ENCODE measurements at regions not wholly inside any gene's neighbourhood (a gene's known extent, or its start where the extent isn't known, plus 50 kb on each side); places are given as distances from the start of the nearest gene placed in this dataset.

- TF ChIP-seq CTCF (IDR thresholded peaks at IDR 0.05) (no peak), POLR2A (IDR thresholded peaks at IDR 0.05) (no peak)
Measured at GRCh38 chr11:23542816-23543215, 682.5 kb upstream of the CCDC179 start.
